ENCODE measurements at regions not wholly inside any gene's neighbourhood (a gene's known extent, or its start where the extent isn't known, plus 50 kb on each side); places are given as distances from the start of the nearest gene placed in this dataset.

- no peak for DNase-seq
- ATAC-seq: no peak
Observed at GRCh38 chr6:146879406-146880117, 280.8 kb downstream of the ADGB start.

GRCh38 chr6:146881228-146882181 lies 282.7 kb downstream of the ADGB start:
- Mint-ChIP-seq H3K36me3 (ENCODE audit: low read depth) (no peaks in the 10 kb centered on the region), H3K27ac (no peak overlapping the region), H3K4me3 (no peak overlapping the region), H3K27me3 (peaks cover 24% of the 10 kb centered on the region), H3K4me1 (peaks cover under 1% of the 10 kb centered on the region)
- DNase-seq (no peak), ATAC-seq (no peak)
- H3K9me3 ChIP-seq (ENCODE audit: control insufficient read depth, low read length, poor library complexity, severe bottlenecking): no peaks in the 10 kb centered on the region

More at GRCh38 chr6:146879406-146880117, 280.8 kb downstream of the ADGB start:
- Mint-ChIP-seq H3K36me3 (ENCODE audit: low read depth) (no peaks in the 10 kb centered on the region), H3K4me3 (no peak overlapping the region), H3K27me3 (peaks cover 29% of the 10 kb centered on the region), H3K4me1 (peaks cover 3% of the 10 kb centered on the region), H3K27ac (no peak overlapping the region)
- H3K9me3 ChIP-seq (ENCODE audit: control insufficient read depth, low read length, poor library complexity, severe bottlenecking): no peaks in the 10 kb centered on the region

- Mint-ChIP-seq H3K4me1 (no peaks in the 10 kb centered on the region), H3K36me3 (ENCODE audit: low read depth) (no peaks in the 10 kb centered on the region), H3K27me3 (peaks cover 19% of the 10 kb centered on the region), H3K4me3 (no peak overlapping the region), H3K27ac (no peak overlapping the region)
- ATAC-seq (no peak), DNase-seq (no peak)
- H3K9me3 ChIP-seq (ENCODE audit: control insufficient read depth, low read length, poor library complexity, severe bottlenecking): no peaks in the 10 kb centered on the region
Observed at GRCh38 chr6:146883640-146884531, 285.1 kb downstream of the ADGB start.

DNA sequence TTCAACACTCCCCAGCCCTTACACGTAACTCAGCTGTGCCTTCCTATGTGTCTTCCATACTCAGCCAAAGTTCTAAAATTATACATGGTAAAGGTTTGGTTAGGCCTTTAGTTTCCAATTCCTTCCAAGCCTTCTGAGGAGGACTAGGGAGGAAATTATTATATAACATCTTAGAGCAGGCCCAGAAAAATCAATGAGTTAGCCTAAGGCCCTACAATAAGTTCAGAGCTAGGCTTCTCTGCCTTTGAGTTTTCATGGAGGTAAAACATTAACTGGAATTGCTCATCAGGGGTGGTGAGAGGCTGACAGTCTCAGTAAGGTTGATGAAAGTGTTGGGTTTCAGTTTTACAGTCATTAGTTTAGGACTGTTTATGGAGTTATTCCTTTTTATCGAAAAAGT lies 286.0 kb downstream of the ADGB start:
- no peaks in the 10 kb centered on the region for H3K9me3 ChIP-seq (ENCODE audit: control insufficient read depth, low read length, poor library complexity, severe bottlenecking)
- no peak for ATAC-seq
- no peaks in the 10 kb centered on the region for H3K4me1 Mint-ChIP-seq
- no peak overlapping the region for H3K27ac Mint-ChIP-seq
- DNase-seq: no peak
- H3K4me3 Mint-ChIP-seq: no peak overlapping the region
- no peaks in the 10 kb centered on the region for H3K36me3 Mint-ChIP-seq (ENCODE audit: low read depth)
- peaks cover 19% of the 10 kb centered on the region for H3K27me3 Mint-ChIP-seq

- H3K9me3 ChIP-seq (ENCODE audit: control insufficient read depth, low read length, poor library complexity, severe bottlenecking): no peaks in the 10 kb centered on the region
- H3K27ac Mint-ChIP-seq: no peak overlapping the region
- DNase-seq: no peak
- H3K36me3 Mint-ChIP-seq (ENCODE audit: low read depth): no peaks in the 10 kb centered on the region
- no peaks in the 10 kb centered on the region for H3K4me1 Mint-ChIP-seq
- H3K27me3 Mint-ChIP-seq: peaks cover 14% of the 10 kb centered on the region
- ATAC-seq: no peak
- no peak overlapping the region for H3K4me3 Mint-ChIP-seq
Observed at GRCh38 chr6:146885708-146886457, 287.1 kb downstream of the ADGB start.

GRCh38 chr6:146886587-146887446 lies 288.0 kb downstream of the ADGB start:
- H3K9me3 ChIP-seq (ENCODE audit: control insufficient read depth, low read length, poor library complexity, severe bottlenecking): no peaks in the 10 kb centered on the region
- DNase-seq: no peak
- no peaks in the 10 kb centered on the region for H3K4me1 Mint-ChIP-seq
- no peaks in the 10 kb centered on the region for H3K36me3 Mint-ChIP-seq (ENCODE audit: low read depth)
- no peak overlapping the region for H3K4me3 Mint-ChIP-seq
- H3K27me3 Mint-ChIP-seq: peaks cover 7% of the 10 kb centered on the region
- no peak overlapping the region for H3K27ac Mint-ChIP-seq
- ATAC-seq: no peak

- Mint-ChIP-seq H3K36me3 (ENCODE audit: low read depth) (no peaks in the 10 kb centered on the region), H3K4me3 (no peak overlapping the region), H3K27ac (no peak overlapping the region), H3K4me1 (no peaks in the 10 kb centered on the region), H3K27me3 (no peaks in the 10 kb centered on the region)
- H3K9me3 ChIP-seq (ENCODE audit: control insufficient read depth, low read length, poor library complexity, severe bottlenecking): no peaks in the 10 kb centered on the region
- ATAC-seq (no peak), DNase-seq (no peak)
Observed at GRCh38 chr6:146887447-146888077, 288.8 kb downstream of the ADGB start.

GRCh38 chr6:146889303-146889702 lies 290.5 kb downstream of the ADGB start:
- H3K27ac Mint-ChIP-seq: no peak overlapping the region
- no peaks in the 10 kb centered on the region for H3K4me1 Mint-ChIP-seq
- H3K4me3 Mint-ChIP-seq: no peak overlapping the region
- H3K9me3 ChIP-seq (ENCODE audit: control insufficient read depth, low read length, poor library complexity, severe bottlenecking): no peaks in the 10 kb centered on the region
- DNase-seq (no peak), ATAC-seq (no peak)
- no peaks in the 10 kb centered on the region for H3K36me3 Mint-ChIP-seq (ENCODE audit: low read depth)
- H3K27me3 Mint-ChIP-seq: no peaks in the 10 kb centered on the region

DNA sequence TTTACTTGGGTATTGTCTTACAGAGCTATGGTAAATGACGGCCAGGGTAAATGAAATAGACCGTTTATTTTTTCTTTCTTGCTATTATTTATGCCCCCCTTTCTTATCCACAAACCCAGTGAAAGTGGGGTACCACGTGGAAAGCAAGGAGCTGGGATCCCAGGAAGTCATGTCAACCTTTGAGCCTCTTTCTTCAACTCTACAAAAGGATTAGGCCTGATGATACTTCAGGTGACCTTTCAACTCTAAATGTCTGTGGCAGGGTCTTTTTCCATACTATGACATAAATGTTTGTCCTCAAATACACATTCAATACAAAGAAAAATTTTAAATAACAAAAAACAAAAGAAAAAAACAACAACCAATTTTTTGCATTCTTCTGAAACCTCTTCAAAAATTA lies 291.4 kb downstream of the ADGB start:
- H3K9me3 ChIP-seq (ENCODE audit: control insufficient read depth, low read length, poor library complexity, severe bottlenecking): no peaks in the 10 kb centered on the region
- Mint-ChIP-seq H3K27ac (no peak overlapping the region), H3K4me1 (no peaks in the 10 kb centered on the region), H3K27me3 (no peaks in the 10 kb centered on the region), H3K4me3 (no peak overlapping the region), H3K36me3 (ENCODE audit: low read depth) (peaks cover 2% of the 10 kb centered on the region)
- ATAC-seq (no peak), DNase-seq (no peak)

DNA sequence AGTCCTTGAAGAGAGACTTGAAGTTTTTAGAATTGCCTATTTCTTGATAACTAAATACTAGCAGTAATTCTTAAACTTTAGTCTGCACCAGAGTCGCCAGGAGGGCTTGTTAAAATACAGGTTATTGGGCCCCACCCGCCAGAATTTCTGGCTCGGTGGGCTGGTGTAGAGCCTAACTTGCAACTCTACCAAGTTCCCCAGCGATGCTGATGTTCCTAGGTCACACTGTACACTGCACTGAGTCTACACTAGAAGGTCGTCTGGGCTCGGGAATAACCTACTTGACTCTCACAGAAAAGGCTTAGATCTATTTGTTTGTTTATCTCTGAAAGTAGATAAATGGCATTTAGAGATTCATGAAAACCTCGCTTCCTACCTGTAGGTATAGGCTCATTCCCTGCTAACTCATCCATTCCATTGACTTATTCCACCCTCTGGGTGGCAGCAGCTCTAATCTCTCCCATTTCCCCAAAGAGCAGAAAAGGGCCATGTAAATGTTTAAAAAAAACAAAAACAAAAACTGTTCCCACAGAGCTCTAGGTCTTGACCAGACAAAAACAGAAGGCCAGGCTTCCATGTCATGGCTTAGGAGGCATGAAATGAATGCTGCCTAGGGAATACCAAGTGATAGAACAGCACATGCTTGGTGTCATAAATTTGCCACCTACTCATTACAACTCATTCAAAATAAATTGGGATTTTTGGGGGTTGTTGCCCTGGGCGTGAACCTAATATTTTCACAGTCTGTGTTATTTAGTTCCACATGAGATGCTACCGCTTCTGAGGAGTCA lies 292.1 kb downstream of the ADGB start:
- Mint-ChIP-seq H3K36me3 (ENCODE audit: low read depth) (peaks cover 2% of the 10 kb centered on the region), H3K4me1 (no peaks in the 10 kb centered on the region)
- no peak for ATAC-seq

More for the DNA sequence above, 292.1 kb downstream of the ADGB start:
- Mint-ChIP-seq H3K27me3 (no peaks in the 10 kb centered on the region), H3K27ac (no peak overlapping the region), H3K4me3 (no peak overlapping the region)
- no peaks in the 10 kb centered on the region for H3K9me3 ChIP-seq (ENCODE audit: control insufficient read depth, low read length, poor library complexity, severe bottlenecking)
- DNase-seq: no peak

Measured in T-helper 17 cell (primary cell).